ENCODE measurements at regions not wholly inside any gene's neighbourhood (a gene's known extent, or its start where the extent isn't known, plus 50 kb on each side); places are given as distances from the start of the nearest gene placed in this dataset.

GRCh38 chr10:21159669-21160068 lies 262.6 kb upstream of the NEBL start:
- Histone ChIP-seq H3K4me1 (no peaks in the 10 kb centered on the region), H3K36me3 (no peaks in the 10 kb centered on the region), H3K9me3 (peaks cover 0 to 10% (median 0%) of the 10 kb centered on the region in 8 donors), H3K4me3 (no peak overlapping the region), H3K27me3 (replicated peaks in 1 of 7) (peaks cover 0 to 3% (median 0%) of the 10 kb centered on the region in 7 donors), H3K27ac (no peak overlapping the region)
- WGBS, 5 donors, result 80 to 93% (median 87%) methylated on average over 4 of the region's 4 CpGs
- intact Hi-C loops (cut with DNase I; ENCODE audit: low total_unique reads), result no loop called here
- TF ChIP-seq CTCF (IDR thresholded peaks at IDR 0.05 in 8 of 11, conservative IDR thresholded peaks at IDR 0.05 in 3 of 11) (no peak), POLR2AphosphoS5 (IDR thresholded peaks at IDR 0.05) (no peak), POLR2A (IDR thresholded peaks at IDR 0.05) (no peak)
- DNase-seq, result no peak

GRCh38 chr10:21158301-21158700 lies 261.2 kb upstream of the NEBL start:
- WGBS, 5 donors, result 77 to 96% (median 90%) methylated on average over 3 of the region's 3 CpGs
- H3K27ac ChIP-seq, result no peak overlapping the region
- H3K4me1 ChIP-seq, result no peaks in the 10 kb centered on the region
- peaks cover 0 to 10% (median 0%) of the 10 kb centered on the region in 8 donors for H3K9me3 ChIP-seq
- peaks cover 0 to 3% (median 0%) of the 10 kb centered on the region in 7 donors for H3K27me3 ChIP-seq (replicated peaks in 1 of 7)
- H3K4me3 ChIP-seq, result no peak overlapping the region
- H3K36me3 ChIP-seq, result no peaks in the 10 kb centered on the region
- intact Hi-C loops (cut with DNase I; ENCODE audit: low total_unique reads), result no loop called here
- no peak for DNase-seq
- no peak for TF ChIP-seq POLR2AphosphoS5 (IDR thresholded peaks at IDR 0.05)
- TF ChIP-seq CTCF (IDR thresholded peaks at IDR 0.05 in 8 of 11, conservative IDR thresholded peaks at IDR 0.05 in 3 of 11), result no peak
- no peak for TF ChIP-seq POLR2A (IDR thresholded peaks at IDR 0.05)

GRCh38 chr10:21157664-21158063 lies 260.6 kb upstream of the NEBL start:
- no peak overlapping the region for H3K27ac ChIP-seq
- H3K4me3 ChIP-seq, result no peak overlapping the region
- WGBS, 5 donors, result 62 to 78% (median 66%) methylated on average over 4 of the region's 4 CpGs
- DNase-seq, result no peak
- H3K36me3 ChIP-seq, result no peaks in the 10 kb centered on the region
- no peaks in the 10 kb centered on the region for H3K4me1 ChIP-seq
- intact Hi-C loops (cut with DNase I; ENCODE audit: low total_unique reads), result no loop called here
- H3K27me3 ChIP-seq (replicated peaks in 1 of 7), result peaks cover 0 to 3% (median 0%) of the 10 kb centered on the region in 7 donors
- peaks cover 0 to 10% (median 0%) of the 10 kb centered on the region in 8 donors for H3K9me3 ChIP-seq
- TF ChIP-seq CTCF (IDR thresholded peaks at IDR 0.05 in 8 of 11, conservative IDR thresholded peaks at IDR 0.05 in 3 of 11) (no peak), POLR2A (IDR thresholded peaks at IDR 0.05) (no peak), POLR2AphosphoS5 (IDR thresholded peaks at IDR 0.05) (no peak)

GRCh38 chr10:21150166-21150565 lies 253.1 kb upstream of the NEBL start:
- no peak overlapping the region for H3K27ac ChIP-seq
- intact Hi-C loops (cut with DNase I; ENCODE audit: low total_unique reads), result no loop called here
- TF ChIP-seq CTCF (IDR thresholded peaks at IDR 0.05 in 8 of 11, conservative IDR thresholded peaks at IDR 0.05 in 3 of 11) (no peak), POLR2A (IDR thresholded peaks at IDR 0.05) (no peak), POLR2AphosphoS5 (IDR thresholded peaks at IDR 0.05) (no peak)
- no peaks in the 10 kb centered on the region for H3K4me1 ChIP-seq
- H3K36me3 ChIP-seq, result no peaks in the 10 kb centered on the region
- no peak overlapping the region for H3K4me3 ChIP-seq
- no peaks in the 10 kb centered on the region for H3K9me3 ChIP-seq
- no peaks in the 10 kb centered on the region for H3K27me3 ChIP-seq (replicated peaks in 1 of 7)
- WGBS, 5 donors, result 65 to 89% (median 78%) methylated on average over 5 of the region's 5 CpGs
- no peak for DNase-seq
